ENCODE measurements at regions not wholly inside any gene's neighbourhood (a gene's known extent, or its start where the extent isn't known, plus 50 kb on each side); places are given as distances from the start of the nearest gene placed in this dataset.
"Not testable (repeated sequence)": the region's sequence is repeated elsewhere in the genome, so short reads cannot be mapped to it uniquely, and the experiment has no call there.

DNA sequence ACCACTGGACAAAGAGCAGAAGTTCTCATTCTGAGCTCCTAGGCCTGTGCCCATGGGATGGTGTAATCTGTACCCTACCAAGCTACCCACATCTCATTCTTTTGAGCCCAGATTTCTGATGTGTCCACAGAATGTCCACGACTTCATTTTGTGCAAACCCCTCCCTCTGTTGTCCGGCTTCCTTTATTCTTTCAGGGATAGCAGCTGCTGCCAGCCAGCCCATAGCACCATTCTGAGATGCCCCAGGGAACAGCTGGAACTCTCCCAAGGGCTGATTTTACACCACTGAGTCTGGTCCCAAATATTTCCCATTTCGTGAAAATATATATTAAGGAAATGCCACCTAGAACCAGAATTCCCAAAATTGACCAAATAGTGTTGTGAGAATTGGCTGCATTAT is 236.6 kb downstream of the SATB1 start:
- DNase-seq, result no peak

DNA sequence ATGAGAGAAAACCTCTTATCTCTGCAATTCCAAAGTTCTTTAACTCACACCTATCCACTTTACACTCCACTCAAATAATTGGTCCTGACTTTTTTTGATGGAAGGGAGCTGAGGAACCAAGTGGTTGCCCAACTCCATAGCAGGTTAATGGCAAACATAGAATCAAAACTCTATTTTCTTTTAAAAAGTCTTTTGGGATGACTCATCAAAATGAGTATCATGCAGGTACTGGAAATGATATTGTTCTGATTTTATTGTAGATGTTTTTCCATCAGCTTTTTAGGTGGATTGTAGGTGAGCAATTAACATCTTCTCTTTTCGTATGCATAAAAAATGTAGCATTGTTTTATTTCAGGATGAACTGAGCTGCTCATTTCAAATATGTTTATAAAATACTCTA is 239.5 kb downstream of the SATB1 start:
- no peak for DNase-seq

DNA sequence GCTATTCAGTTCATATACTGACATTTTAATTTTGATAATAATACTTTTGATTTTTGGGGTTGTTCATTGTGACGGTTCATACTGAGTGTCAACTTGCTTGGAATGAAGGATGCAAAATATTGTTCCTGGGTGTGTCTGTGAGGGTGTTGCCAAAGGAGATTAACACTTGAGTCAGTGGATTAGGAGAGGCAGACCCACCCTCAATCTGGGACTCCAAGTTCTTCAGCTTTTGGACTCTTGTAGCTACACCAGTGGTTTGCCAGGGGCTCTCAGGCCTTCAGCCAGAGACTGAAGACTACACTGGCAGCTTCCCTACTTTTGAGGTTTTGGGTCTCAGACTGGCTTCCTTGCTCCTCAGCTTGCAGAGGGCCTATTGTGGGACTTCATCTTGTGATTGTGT is 242.2 kb downstream of the SATB1 start:
- DNase-seq, result not testable (repeated sequence)

DNA sequence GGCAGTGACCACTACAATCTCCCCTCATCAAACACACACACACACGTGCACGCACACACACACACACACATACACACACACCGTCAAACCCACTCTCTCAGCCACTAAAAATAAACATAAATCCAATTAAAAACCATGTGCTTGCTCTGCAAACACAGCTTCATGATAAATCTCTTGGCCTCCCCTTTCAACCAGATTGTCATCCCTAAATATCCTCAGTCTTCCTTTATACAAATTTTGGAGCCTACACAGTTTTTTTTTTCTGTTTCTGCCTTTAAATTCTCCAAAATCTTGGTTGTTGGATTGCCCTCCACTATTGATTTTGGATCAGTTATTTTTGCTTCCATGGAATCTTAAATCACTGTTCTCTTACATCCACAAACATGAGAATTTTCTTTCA is 245.6 kb downstream of the SATB1 start:
- no peak for DNase-seq

DNA sequence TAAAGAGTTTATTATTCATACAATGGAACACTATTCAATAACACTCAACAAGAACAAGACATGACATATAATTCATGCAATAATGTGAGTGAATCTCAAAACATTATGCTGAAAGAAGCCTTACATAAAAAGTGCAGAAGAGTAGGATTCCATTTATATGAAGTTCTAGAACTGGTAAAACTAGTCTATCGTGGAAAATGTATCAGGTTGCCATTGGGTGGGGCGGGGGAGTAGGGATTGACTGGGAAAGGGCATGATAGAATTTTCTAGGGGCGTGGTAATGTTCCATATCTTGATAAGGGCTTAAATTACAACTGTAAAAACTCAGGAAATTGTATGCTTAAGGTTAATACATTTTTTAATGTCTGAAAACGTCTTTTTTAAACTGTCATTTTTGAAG is 247.9 kb downstream of the SATB1 start:
- no peak for DNase-seq

DNA sequence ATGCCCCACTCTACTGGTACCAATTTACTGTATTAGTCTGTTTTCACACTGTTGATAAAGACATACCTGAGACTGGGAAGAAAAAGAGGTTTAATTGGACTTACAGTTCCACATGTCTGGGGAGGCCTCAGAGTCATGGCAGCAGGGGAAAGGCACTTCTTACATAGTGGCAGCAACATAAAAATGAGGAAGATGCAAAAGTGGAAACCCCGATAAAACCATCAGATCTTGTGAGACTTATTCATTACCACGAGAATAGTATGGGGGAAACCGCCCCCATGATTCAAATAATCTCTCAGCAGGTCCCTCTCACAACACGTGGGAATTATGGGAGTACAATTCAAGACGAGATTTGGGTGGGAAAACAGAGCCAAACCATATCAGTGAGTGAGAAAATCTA is 251.2 kb downstream of the SATB1 start:
- not testable (repeated sequence) for DNase-seq

DNA sequence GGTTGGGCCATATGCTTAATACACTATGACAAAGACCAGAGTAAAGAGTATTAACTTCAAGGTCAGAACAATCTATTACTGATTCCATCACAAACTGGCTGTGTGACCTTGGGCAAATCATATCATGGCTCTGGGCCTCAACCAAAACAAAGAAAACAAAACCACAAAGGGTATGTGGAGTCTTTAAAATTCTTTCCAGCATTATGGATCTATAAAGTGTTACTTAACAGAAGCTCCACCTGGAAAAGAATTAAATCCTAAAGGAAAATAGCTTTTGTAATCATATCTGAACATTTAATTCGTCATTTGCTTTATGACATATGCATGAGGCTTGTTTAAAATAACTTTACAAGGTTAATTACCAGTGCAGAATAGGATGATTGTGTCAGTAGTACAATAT is 265.5 kb downstream of the SATB1 start:
- no peak for DNase-seq

DNA sequence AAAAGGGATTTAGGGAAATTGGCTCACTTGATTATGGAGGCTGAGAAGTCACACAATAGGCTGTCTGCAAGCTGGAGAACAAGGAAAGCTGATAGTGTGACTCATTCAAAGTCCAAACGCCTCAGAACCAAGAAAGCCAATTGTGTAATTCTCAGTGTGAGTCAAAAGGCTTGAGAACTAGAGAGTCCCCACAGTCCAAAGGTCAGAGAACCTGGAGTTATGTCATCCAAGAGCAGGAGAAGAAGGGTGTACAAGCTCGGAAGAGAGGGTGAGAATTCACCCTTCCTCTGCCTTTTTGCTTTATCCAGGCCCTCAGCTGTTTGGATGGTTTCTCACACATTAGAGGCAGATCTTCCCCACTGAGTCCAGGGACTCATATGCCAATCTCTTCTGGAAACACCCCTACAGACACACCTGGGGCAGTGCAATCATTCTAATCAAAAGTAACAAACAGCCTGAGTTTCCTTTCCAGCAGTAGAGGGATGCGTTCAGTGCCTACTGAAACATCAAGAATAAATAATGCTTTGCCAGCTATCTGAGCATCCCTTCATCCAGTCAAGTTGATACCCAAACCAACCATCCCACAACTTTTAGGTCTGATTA is 271.5 kb downstream of the SATB1 start:
- no peak for DNase-seq

DNA sequence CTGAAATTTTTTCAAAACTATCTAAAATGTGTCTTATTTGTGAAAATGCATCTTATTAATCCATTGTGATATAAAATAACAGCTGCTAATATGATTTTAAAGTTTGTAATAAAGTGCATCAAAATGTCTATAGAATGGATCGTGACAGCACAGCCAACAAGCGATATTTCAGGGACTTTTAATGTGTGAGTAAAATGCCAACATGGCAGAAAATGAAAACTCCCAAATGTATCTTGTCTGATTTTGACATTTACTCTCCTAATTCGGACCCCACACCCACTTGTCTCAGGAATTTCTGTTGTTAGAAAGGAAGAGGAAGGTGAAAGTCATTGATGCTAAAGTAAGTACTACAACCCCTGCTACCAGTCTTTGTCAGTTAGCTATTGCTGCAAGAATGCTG is 273.9 kb downstream of the SATB1 start:
- DNase-seq, result no peak

DNA sequence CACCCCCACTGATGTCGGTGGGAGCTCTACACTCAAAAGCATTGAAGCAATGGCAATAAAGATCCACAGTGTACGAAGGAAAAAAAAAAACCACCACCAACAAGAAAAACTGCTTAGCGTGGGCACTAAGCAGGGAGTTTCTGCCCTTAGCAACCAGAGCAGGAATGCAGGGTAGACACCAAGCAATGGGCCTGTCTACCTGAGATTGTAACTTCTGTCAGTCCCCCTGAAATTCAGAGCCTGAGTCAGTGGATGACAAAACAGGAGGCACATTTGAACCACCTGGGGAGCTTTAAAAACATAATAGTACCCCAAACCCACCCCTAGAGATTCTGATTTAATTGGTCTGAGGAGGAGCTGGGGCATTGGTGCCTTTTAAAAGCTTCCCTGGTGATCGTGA is 275.2 kb downstream of the SATB1 start:
- no peak for DNase-seq

DNA sequence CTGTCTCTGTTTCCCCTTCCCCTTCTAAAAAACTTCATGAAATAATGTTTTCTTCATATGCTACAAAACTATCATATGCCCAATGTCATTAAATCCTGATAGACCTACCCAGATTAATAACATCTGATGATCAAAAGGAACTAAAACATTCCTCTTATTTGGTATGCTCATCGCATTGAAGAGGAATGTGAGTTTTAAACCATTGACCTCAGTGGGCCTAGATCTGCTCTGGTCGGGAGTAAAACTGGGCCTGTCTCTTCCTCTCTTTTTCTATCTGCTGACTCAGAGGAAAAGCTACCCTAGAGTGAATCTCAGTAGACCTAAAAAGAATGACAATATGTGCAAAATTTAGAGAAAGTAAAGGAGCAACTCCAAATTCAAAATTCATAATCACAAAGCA is 275.8 kb downstream of the SATB1 start:
- no peak for DNase-seq

DNA sequence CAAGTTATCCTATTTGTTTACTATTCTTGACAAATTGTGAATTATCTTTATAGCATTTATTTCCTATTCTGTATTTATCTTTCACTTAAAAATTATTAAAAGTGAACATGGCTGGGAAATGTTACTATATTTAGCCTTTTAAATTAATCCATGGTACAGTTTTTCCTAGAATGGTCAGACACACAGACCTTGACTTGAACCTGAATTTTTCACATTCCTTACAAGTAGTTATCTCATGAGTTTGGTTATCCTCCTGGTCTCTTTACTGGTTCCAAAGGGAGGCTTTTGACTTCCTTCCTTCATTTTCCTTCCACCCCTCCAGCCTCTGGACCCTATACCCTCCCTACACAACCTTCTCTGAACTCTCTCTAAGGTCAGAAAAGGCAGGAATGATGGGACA is 280.6 kb downstream of the SATB1 start:
- DNase-seq, result no peak

DNA sequence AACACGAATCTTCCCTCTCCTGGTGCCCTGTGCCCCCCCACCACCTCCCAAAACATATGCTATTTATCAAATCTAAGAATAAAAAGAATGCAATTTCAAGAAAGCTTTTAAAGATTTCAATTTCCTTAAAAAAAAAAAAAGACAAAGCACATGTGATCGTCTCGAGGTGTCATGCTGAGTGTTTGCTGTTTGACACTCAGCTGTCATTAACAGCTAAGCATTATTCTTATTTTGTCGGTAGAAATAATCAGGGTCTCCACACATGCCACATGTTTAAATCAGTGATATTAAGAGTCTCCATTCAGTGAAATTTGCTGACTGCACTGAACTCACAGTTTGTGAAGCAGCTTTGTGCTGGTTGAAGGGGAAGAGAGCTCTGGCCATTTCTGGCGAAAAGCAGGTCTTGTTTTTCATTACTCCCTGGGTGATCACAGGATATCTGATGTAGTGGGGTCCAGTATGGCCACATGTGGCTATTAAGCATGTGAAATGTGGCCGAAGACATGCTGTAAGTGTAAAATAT is 281.8 kb downstream of the SATB1 start:
- no peak for DNase-seq

DNA sequence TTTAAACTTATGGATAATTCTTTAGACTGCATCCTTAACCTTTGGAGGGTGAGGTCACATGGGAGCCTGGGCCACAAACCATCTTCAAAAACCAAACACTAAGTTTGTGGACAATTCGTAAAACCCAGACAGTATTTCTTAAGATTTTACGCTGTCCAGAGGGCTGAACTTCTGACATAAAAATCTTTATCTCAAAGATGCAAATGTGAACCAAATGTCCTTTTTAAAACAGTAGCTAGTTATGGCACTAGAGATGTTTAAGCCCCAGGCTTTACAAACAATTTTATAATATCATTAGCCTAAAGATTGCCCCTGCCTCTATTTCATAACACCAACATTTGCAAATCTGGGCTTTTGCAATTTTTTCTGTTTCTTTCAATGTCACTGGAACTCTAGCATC is 287.2 kb downstream of the SATB1 start:
- no peak for DNase-seq

DNA sequence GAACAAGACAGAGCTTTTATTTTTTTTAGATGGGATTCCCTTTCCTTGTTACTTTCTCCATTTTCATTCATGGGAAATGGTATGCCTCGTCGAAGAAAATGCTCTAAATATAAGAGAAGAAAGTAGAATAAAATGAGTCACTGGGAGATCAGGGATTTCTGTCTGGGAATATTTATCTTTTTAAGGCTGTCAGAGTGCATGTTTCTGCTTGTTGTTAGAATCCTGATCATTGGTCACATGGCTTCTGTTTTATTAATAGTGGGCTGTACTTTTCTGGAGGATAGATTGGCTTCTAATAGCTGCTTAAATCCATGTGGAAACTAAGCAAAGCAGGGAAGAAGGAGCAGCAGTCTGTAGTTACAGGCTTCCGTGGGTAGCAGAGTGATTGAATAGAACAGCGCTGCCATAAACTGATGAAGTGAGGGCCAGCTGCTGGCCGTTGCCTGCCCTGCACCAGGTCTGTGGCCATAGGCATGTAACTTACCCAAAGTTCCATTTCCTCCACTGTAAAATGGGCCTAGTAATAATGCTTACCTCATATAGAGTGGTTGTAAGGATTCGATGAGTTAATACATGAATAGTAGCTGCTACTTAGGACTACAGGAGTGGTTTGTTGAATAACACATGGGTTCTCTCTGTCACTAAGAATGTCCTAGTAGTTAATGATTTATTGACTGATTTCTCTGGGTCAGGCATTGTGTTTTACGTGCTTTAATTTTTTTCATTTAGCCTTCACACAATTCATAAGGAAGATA is 289.9 kb downstream of the SATB1 start:
- no peak for DNase-seq

DNA sequence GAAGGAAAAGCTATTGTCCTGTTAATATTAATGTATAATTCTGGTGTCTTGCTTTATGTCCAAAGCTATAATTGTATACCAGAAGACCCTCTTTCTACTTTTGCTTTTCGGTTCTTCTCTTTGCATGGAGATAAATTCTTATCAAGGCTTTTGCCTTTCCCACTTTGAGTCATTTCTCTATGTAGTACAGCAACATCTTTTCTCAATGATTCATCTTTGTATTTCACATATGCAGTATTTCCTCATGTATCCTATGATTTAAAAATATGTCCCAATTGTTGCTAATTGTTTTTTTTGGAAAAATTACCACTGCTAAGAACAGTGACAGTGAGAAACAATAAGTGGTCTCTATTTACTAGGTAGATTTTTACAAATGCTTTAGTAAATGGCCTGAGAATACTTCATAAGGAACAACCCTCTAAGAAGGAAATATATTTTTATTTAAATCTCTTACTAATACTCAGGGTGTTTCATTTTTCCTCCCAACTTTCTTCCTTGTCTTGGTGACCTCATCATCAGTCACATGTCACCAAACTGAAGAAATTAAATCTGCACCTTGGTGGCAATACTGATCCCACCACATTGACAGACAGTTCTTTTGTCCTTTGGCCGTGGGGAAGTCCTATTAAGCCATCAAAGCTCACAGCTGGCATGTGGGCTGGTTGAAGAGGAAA is 290.6 kb downstream of the SATB1 start:
- DNase-seq, result no peak

DNA sequence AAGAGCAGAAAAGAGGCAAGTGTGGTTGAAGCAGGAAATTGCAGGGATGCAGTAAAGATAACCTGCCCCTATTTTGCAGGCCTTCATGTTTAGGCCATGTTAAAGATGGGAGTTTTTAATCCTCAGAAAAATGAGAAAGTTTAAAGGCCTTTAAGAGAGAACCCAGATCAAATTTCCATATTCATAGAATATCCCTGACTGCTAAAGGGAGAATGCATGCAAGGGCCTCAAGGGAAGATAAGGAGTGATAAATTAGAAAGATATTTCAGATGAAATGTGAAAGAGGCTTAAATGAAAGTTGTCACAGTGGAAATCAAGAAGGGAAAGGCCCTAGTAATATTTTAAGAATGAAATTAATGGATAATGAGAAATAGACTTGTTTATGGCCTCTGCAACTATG is 292.1 kb downstream of the SATB1 start:
- DNase-seq, result no peak

DNA sequence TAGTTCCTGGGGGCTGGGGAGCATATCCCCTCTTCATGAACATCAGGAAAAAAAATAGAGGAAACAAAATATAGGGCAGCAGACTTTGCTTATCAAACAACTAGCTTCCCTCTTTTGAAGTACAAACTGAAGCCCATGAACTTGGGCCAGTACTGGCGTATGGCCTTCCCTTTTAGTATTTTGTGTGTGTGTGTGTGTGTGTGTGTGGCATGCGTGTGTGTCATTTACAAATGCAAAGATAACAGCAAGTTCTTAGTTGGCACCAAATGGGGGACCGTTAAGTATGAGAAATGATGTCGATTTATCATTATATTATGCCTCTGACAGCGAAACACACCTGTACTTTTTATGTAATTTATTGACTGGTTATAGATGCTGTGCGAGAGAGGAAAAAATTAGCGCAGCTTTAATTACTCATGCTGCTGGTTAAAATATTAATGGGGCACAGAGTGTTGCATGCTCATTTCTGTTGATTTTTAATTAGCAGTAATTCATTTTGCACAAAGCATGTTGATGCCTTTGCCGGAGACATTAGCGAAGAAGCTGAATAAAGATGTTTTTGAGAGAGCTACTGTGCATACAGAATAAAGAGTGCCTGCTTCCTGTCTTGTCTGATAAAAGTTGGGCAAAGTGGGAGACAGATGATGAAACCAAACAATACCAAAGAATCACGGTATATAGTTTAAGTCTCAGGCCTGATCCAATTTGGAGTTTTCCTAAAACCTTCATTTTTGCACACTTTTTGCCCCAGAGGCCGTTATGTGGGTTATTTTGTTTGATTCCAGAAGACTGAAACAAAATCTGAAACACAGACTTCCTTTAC is 297.1 kb downstream of the SATB1 start:
- no peak for DNase-seq

DNA sequence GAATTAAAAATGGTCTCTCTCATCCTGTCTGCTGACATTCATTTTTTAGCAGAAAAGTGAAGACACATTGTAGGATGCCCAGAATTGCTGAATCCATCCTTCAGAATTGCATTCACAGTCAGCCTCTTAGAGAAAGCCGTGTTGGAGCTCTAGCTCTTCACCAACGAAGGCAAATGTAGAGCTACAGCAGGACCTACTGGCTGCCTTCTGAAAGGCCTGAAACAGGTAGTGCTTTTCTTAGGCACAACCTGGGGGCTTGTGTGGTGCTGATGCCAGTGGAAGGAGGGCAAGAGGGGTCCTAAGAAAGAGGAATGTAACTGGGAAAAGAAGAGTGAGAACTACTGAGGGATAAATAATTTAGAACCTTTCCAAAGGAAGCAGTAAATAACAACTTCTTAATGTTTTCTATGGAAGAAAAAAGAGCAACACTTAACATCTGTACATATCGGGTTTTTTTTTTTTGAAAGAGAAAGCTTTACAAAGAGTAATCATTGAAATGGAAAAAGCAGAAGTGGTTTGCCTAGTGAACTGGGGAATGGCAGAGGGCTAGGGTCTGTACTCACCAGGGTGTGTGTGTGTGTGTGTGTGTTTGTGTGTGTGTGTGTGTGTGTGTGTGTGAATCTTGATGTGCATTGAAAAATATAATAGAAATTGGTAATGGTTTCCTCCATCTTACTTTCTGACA is 297.8 kb downstream of the SATB1 start:
- no peak for DNase-seq

DNA sequence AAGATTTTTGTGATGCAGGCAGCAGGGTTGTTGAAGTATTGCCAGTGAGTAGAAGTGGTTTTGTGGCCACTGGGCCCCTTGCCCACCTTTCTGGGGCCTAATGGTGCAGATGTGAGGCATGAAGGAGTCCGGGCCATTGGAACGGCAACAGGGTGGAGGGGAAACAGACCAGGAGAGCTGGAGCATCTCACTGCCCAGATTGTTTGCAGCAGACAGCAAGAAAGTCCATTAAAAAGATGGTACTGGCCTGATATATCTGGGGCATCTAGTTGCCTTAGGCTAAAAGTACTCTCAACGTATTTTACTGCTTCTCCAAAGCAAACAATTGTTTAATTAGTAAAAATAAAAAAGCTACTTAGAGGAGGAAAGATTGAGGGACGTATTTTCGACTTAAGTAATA is 298.4 kb downstream of the SATB1 start:
- DNase-seq, result no peak

DNA sequence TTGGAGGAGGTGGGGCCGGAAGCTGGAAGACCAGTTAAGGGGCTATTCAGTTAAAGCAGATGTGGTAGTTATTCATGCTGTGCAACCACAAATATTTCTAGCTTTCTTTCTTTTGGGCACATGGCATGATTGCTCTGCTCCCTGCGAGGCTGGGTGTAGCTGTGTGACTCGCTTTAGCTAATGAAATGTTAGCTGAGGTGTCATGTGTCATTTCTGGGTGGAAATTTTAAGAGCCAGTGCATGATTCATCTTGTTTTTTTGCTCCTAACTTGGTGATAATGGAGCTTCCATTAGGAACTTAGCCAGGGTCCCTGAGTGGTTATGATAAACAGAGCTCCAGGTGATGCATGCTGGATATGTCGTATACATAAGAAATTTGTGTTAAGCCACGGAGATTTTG is 300.6 kb downstream of the SATB1 start:
- DNase-seq, result no peak

DNA sequence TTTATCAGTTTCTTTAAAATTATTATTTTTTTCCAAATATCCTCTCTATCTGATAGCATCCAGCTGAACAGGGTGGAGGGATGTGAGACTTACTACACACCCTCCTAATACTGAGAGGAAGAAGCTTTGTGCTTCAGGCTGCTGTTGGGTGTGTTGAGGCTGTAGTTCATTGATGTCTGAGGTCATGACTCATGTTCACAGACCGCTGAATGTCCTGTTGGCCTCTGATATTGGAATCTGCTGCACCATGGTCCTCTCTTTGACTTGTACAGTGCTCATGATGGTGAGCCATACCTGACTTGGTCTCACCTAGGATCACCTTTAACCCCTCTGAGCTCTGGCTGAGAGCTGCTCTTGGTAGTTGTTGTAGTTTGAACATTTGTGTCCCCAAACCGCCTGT is 302.9 kb downstream of the SATB1 start:
- no peak for DNase-seq

DNA sequence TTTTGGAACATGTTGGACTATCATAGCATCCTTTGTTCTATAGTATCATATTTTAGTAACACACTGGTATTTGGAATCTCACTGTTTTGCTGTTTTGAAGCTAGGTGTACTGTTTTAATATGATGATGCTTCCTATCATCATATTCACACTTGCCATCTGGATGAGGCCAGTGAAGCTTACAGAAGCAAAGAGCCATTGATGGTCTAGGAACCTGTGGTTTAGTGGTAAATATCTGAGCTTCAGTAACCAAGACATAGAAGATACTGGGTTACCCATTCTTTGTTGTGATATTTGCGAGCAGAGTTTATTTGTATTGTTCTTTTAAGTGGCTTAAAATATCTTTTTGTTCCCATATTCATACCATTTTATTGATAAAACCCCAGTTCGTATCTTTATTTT is 304.1 kb downstream of the SATB1 start:
- no peak for DNase-seq
